PFSK-1 (cell line): ENCODE measurements at regions not wholly inside any gene's neighbourhood (a gene's known extent, or its start where the extent isn't known, plus 50 kb on each side); places are given as distances from the start of the nearest gene placed in this dataset.

Experiments
- FOXP2 ChIP-seq: optimal IDR thresholded peaks from 2 replicates; pipeline ENCODE3; 2011; ENCODE audit warnings: borderline replicate concordance, control low read depth, inconsistent platforms; ENCODE audit not compliant: insufficient read depth; ENCODE audit errors: extremely low read length, extremely low read depth
- POLR2AphosphoS5 ChIP-seq: IDR thresholded peaks from 2 replicates; pipeline ENCODE4 v1.6.1; 2012; ENCODE audit warnings: low read depth, mild to moderate bottlenecking, control low read depth, low read length, moderate library complexity
- SIN3A ChIP-seq: IDR thresholded peaks from 2 replicates; pipeline ENCODE4 v1.6.1; 2012; ENCODE audit warnings: mild to moderate bottlenecking, low read length, moderate library complexity, borderline replicate concordance; ENCODE audit not compliant: insufficient read depth
- TAF1 ChIP-seq: IDR thresholded peaks from 2 replicates; pipeline ENCODE4 v1.6.1; 2012; ENCODE audit warnings: low read length, control low read depth, borderline replicate concordance; ENCODE audit not compliant: insufficient read depth
- TF ChIP-seq, protein P1 (sequence below), 2 experiments: IDR thresholded peaks; 2 replicates each; pipeline versions ENCODE4 v1.6.1 to v1.8.0; 2011 to 2012; ENCODE audit warnings: low read depth in 2 of 2, low read length in 2 of 2, control low read depth in 1 of 2, inconsistent platforms in 1 of 2, mild to moderate bottlenecking in 1 of 2, moderate library complexity in 1 of 2; ENCODE audit not compliant: insufficient read depth in 1 of 2

DNA sequence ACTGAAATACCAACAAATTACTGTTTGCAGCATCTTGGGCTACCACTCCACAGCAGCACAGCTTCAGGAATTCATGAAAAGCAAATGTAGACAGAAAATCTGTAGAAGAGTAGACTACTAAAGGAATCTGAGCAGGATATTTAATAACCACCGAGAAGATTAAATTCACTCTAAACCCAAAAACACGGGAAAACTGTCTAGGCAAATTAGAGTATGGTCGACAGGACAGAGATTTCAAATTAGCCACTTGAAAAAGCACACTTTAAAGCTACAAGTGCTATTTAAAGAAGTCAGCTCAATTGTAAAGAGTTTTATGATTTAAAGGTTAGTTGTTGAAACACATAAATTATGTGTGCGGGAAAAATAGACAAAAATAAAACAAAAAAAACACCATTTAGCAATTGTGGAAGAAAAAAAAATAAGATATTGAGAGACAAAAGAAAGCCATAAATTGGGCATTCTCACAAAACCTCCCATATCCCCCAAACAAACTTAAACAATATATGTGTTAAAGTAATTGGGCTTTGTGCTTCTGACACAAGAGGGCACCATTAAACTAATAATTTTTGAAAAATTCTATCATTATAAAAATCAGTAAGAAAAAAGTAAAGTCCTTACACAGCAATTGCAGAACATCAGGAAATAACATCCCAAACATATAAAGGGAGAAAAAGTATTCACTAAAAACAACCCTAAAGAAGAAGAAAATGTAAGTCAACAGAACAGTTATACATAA, 880.8 kb downstream of the TECRL start:
- TF ChIP-seq FOXP2 (no peak), TAF1 (no peak), SIN3A (no peak), POLR2AphosphoS5 (no peak)
- TF ChIP-seq, protein P1, sequence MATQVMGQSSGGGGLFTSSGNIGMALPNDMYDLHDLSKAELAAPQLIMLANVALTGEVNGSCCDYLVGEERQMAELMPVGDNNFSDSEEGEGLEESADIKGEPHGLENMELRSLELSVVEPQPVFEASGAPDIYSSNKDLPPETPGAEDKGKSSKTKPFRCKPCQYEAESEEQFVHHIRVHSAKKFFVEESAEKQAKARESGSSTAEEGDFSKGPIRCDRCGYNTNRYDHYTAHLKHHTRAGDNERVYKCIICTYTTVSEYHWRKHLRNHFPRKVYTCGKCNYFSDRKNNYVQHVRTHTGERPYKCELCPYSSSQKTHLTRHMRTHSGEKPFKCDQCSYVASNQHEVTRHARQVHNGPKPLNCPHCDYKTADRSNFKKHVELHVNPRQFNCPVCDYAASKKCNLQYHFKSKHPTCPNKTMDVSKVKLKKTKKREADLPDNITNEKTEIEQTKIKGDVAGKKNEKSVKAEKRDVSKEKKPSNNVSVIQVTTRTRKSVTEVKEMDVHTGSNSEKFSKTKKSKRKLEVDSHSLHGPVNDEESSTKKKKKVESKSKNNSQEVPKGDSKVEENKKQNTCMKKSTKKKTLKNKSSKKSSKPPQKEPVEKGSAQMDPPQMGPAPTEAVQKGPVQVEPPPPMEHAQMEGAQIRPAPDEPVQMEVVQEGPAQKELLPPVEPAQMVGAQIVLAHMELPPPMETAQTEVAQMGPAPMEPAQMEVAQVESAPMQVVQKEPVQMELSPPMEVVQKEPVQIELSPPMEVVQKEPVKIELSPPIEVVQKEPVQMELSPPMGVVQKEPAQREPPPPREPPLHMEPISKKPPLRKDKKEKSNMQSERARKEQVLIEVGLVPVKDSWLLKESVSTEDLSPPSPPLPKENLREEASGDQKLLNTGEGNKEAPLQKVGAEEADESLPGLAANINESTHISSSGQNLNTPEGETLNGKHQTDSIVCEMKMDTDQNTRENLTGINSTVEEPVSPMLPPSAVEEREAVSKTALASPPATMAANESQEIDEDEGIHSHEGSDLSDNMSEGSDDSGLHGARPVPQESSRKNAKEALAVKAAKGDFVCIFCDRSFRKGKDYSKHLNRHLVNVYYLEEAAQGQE (IDR thresholded peaks at IDR 0.05; ENCODE audit: insufficient read depth in 1 of 2, low read depth in 2 of 2, low read length in 2 of 2): no peak

DNA sequence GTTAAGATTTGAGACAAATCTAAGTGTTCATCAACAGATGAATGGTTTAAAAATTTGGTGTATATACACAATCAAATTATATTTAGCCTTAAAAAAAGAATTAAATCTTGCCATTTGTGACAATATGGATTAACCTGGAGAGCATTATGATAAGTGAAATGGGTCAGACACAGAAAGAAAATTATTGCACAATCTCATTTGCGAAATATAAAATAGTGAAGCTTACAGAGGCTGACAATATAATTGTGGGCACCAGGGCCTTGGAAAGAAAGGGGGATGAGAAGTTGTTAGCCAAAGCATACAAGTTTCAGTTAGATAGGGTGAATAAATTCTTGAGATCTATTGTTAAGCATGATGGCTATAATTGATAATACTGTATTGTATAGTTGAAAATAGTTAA, 883.0 kb downstream of the TECRL start:
- TF ChIP-seq, protein P1 (IDR thresholded peaks at IDR 0.05; ENCODE audit: insufficient read depth in 1 of 2, low read depth in 2 of 2, low read length in 2 of 2): no peak
- TF ChIP-seq SIN3A (no peak), FOXP2 (no peak), POLR2AphosphoS5 (no peak), TAF1 (no peak)

DNA sequence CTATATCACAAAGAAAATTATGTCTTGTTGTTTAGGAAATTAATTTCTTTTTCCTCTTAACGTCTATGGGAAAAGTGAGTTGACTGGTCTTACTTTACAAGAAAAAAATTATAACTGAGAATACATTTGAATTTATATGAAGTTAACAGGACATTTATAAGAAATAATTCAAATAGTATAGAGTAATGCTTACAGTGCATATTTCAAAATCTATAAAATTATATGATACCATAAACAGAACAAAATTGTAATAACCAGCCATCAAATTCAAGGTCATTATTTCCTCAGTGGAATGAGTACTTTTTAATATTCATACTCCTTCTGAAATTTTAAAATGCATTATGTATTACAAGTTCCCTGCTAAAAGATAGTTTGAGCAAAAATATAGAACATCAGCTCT, 884.5 kb downstream of the TECRL start:
- no peak for TF ChIP-seq TAF1
- no peak for TF ChIP-seq SIN3A
- TF ChIP-seq POLR2AphosphoS5: no peak
- TF ChIP-seq, protein P1 (IDR thresholded peaks at IDR 0.05; ENCODE audit: insufficient read depth in 1 of 2, low read depth in 2 of 2, low read length in 2 of 2): no peak
- no peak for TF ChIP-seq FOXP2

DNA sequence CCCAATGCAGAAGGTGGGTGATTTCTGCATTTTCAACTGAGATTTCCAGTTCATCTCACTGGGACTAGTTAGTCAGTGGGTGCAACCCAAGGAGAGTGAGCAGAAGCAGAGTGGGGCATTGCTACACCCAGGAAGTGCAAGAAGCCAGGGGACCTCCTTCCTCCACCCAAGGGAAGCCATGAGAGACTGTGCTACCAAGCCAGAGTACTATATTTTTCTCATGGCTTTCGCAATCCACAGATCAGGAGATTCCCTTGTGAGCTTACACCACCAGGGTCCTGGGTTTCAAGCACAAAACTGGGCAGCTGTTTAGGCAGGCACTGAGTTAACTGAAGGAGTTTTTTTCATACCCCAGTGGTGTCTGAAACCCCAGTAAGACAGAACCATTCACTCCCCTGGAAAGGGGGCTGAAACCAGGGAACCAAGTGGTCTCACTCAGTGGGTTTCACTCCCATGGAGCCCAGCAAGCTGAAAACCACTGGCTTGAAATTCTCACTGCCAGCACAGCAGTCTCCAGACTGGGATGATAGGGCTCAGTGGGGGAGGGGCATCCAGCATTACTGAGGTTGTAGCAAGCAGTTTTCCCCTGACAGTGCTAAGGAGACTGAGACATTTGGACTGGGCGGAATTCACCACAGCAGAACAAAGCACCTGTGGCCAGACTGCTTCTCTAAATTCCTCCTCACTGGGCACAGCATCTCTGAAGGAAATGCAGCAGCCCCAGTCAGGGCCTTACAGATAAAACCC, 903.4 kb downstream of the TECRL start:
- TF ChIP-seq POLR2AphosphoS5: no peak
- TF ChIP-seq, protein P1 (IDR thresholded peaks at IDR 0.05; ENCODE audit: insufficient read depth in 1 of 2, low read depth in 2 of 2, low read length in 2 of 2): no peak
- TF ChIP-seq TAF1: no peak
- TF ChIP-seq SIN3A: no peak
- TF ChIP-seq FOXP2: no peak
